B cell (primary cell): ENCODE measurements at regions not wholly inside any gene's neighbourhood (a gene's known extent, or its start where the extent isn't known, plus 50 kb on each side); places are given as distances from the start of the nearest gene placed in this dataset.

ENCODE experiments used
- ATAC-seq: fragments of 200-7000 bp; cut with Tn5 transposase; one replicate; pipeline ENCODE4 v1.10.0; 2021; ENCODE audit warnings: low read depth, mild to moderate bottlenecking, moderate number of reproducible peaks, moderate library complexity
- CTCF ChIA-PET: fragments of 350-600 bp; sonication (Branson Sonifier 250); formaldehyde crosslinking; loops from one replicate; lab custom pipeline; 2021; ENCODE audit warnings: antibody characterized with exemption, inconsistent platforms; lab: Charles Lee
- POLR2A ChIA-PET: fragments of 350-600 bp; sonication (Branson Sonifier 250); formaldehyde crosslinking; loops from one replicate; lab custom pipeline; 2021; ENCODE audit warnings: antibody characterized with exemption; lab: Charles Lee
- DNase-seq: peaks from one replicate; pipeline ENCODE4 v3.0.0; 2013
- H2AFZ ChIP-seq: 2 replicates; pipeline ENCODE4 v1.6.1; 2012; ENCODE audit warnings: mild to moderate bottlenecking, low read depth, low read length; ENCODE audit not compliant: insufficient read depth, poor library complexity, severe bottlenecking
- H3K27ac ChIP-seq, 2 donors: 1 replicate in 1 of 2; 2 replicates in 1 of 2; pipeline ENCODE4 v1.5.1; 2012 to 2013; ENCODE audit warnings: low read length in 2 of 2, mild to moderate bottlenecking in 2 of 2, moderate library complexity in 1 of 2
- H3K27me3 ChIP-seq, 4 experiments: fragments of 200-600 bp in 1 of 4; sonication (generic) in 1 of 4; replicated peaks in 1 of 4; 1 replicate in 2 of 4; 2 replicates in 2 of 4; pipeline versions ENCODE4 v1.6.1 to v1.7.0; 2013 to 2016; ENCODE audit warnings: low read length in 3 of 4, mild to moderate bottlenecking in 2 of 4, mixed read lengths in 1 of 4, moderate library complexity in 1 of 4; ENCODE audit not compliant: insufficient read depth in 4 of 4, control insufficient read depth in 3 of 4; ENCODE audit errors: control extremely low read depth in 1 of 4
- H3K36me3 ChIP-seq, 2 experiments: replicated peaks in 1 of 2; 1 replicate in 1 of 2; 2 replicates in 1 of 2; pipeline versions ENCODE4 v1.6.1 to v1.7.1; 2013; ENCODE audit warnings: low read length in 1 of 2; ENCODE audit not compliant: insufficient read depth in 2 of 2, control insufficient read depth in 1 of 2; ENCODE audit errors: control extremely low read depth in 1 of 2, extremely low read depth in 1 of 2
- H3K4me1 ChIP-seq, 2 donors: fragments of 200-600 bp in 1 of 2; sonication (generic) in 1 of 2; 1 replicate in 1 of 2; 2 replicates in 1 of 2; pipeline versions ENCODE4 v1.5.1 to v1.6.1; 2013 to 2017; ENCODE audit warnings: low read length in 2 of 2; ENCODE audit not compliant: control insufficient read depth in 2 of 2, insufficient read depth in 2 of 2
- H3K4me2 ChIP-seq: replicated peaks from 2 replicates; pipeline ENCODE3; 2012; ENCODE audit warnings: mild to moderate bottlenecking, low read depth, low read length; ENCODE audit not compliant: poor library complexity, severe bottlenecking
- H3K4me3 ChIP-seq, 5 experiments: fragments of 200-600 bp in 1 of 5; sonication (generic) in 1 of 5; 1 replicate in 3 of 5; 2 replicates in 2 of 5; pipeline versions ENCODE4 v1.5.1 to v1.7.0; 2011 to 2016; ENCODE audit warnings: low read length in 4 of 5, mild to moderate bottlenecking in 4 of 5, low read depth in 2 of 5, control low read depth in 1 of 5, moderate library complexity in 1 of 5; ENCODE audit not compliant: insufficient read depth in 1 of 5; ENCODE audit errors: control extremely low read depth in 1 of 5, extremely low read depth in 1 of 5
- H3K79me2 ChIP-seq: fragments of 200-600 bp; sonication (generic); one replicate; pipeline ENCODE4 v1.6.0; 2016; ENCODE audit warnings: low read length; ENCODE audit not compliant: control insufficient read depth, insufficient read depth
- H3K9ac ChIP-seq: fragments of 200-600 bp; sonication (generic); 2 replicates; pipeline ENCODE4 v1.6.1; 2017; ENCODE audit warnings: mild to moderate bottlenecking, low read length, moderate library complexity
- H3K9me3 ChIP-seq, 3 donors: one replicate each; pipeline versions ENCODE4 v1.6.1 to v1.7.1; 2013; ENCODE audit warnings: low read length in 2 of 3; ENCODE audit not compliant: control insufficient read depth in 2 of 3, insufficient read depth in 1 of 3; ENCODE audit errors: control extremely low read depth in 1 of 3
- H4K20me1 ChIP-seq: 2 replicates; pipeline ENCODE4 v1.6.0; 2012; ENCODE audit warnings: mild to moderate bottlenecking, low read length; ENCODE audit not compliant: insufficient read depth, control insufficient read depth, poor library complexity, severe bottlenecking
- H3K27ac Mint-ChIP-seq: one replicate; pipeline ENCODE4 v1.8.0; 2021; ENCODE audit warnings: mixed read lengths
- H3K27me3 Mint-ChIP-seq: one replicate; pipeline ENCODE4 v1.8.0; 2021; ENCODE audit warnings: mixed read lengths
- H3K4me1 Mint-ChIP-seq: one replicate; pipeline ENCODE4 v1.8.0; 2021; ENCODE audit warnings: mixed read lengths
- H3K4me3 Mint-ChIP-seq: one replicate; pipeline ENCODE4 v1.8.0; 2021; ENCODE audit warnings: mixed read lengths
- H3K9me3 Mint-ChIP-seq: one replicate; pipeline ENCODE4 v1.8.0; 2022; ENCODE audit warnings: mixed read lengths; ENCODE audit not compliant: insufficient read depth
- EZH2 ChIP-seq: IDR thresholded peaks from 2 replicates; pipeline ENCODE4 v1.6.1; 2012; ENCODE audit warnings: borderline replicate concordance, low read depth, mild to moderate bottlenecking, moderate library complexity, low read length; ENCODE audit not compliant: insufficient read depth, poor library complexity, severe bottlenecking
- WGBS: methylation state at CpG from one replicate; pipeline ENCODE4 v1.1.5; 2013; ENCODE audit warnings: missing lambda C conversion rate; ENCODE audit not compliant: insufficient coverage; 5-methylcytosine and 5-hydroxymethylcytosine counted together
- intact Hi-C: fragments of 100-400 bp; cut with micrococcal nuclease; formaldehyde crosslinking; loops from one replicate; pipeline ENCODE4 v1.10.0; 2022
- TF ChIP-seq, protein P1 (sequence below): fragments of 200-600 bp; IDR thresholded peaks from one replicate; pipeline ENCODE4 v1.8.0; 2022; ENCODE audit warnings: antibody characterized with exemption, mild to moderate bottlenecking

DNA sequence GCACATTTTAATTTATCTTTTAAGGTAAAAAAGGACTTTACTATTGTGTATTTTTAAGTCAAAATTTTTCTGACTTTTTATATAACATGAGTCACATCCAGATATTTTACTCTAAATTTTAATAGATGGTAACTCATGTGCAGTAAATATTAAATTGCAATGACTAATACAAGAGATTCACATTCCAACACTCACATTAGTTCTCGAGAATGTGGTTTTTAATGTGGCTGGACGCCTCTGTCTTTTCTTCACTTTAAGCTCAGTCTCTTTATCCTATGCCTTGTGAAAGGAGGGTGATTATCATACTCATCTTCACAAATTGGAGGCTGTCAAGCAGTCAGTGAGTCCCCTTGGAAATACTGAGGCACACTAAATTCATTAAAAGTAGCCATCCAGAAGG lies 315.6 kb downstream of the HS3ST3B1 start:
- intact Hi-C loops = no loop called here
- Histone ChIP-seq H2AFZ (no peak overlapping the region), H3K9ac (no peak overlapping the region), H3K36me3 (no peaks in the 10 kb centered on the region), H3K4me2 (no peak overlapping the region), H3K4me1 (no peaks in the 10 kb centered on the region), H3K27me3 (no peaks in the 10 kb centered on the region), H3K79me2 (no peaks in the 10 kb centered on the region), H3K4me3 (no peak overlapping the region), H3K27ac (no peak overlapping the region), H3K9me3 (no peaks in the 10 kb centered on the region), H4K20me1 (no peaks in the 10 kb centered on the region)
- Mint-ChIP-seq H3K27ac (no peak overlapping the region), H3K4me1 (no peaks in the 10 kb centered on the region), H3K27me3 (peaks cover 28% of the 10 kb centered on the region), H3K4me3 (no peak overlapping the region), H3K9me3 (peaks cover 2% of the 10 kb centered on the region)
- ATAC-seq (no peak), DNase-seq (no peak)
- WGBS = no CpG with 5 or more reads among the region's 2 CpGs
- ChIA-PET POLR2A (no interaction called here), CTCF (no interaction called here)
- no peak for TF ChIP-seq EZH2

DNA sequence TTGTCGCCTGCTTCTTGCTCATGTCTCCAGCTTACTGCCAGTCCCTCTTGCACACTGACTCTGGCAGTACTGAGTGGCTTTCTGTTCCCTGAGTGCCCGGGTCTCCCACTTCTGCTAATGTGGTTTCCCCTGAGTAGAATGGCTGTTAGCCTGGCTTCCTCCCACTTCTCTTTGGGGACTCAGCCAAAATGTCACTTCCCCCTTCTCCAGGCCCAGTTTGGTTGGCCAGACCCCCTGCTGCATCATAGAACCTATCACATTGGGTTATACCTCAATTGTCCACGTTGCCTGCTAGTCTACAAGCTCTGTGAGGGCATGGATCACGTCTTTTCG lies 304.4 kb downstream of the HS3ST3B1 start:
- H3K79me2 ChIP-seq = no peaks in the 10 kb centered on the region
- Mint-ChIP-seq H3K4me3 (peak overlapping the region; percentile 76), H3K27me3 (no peaks in the 10 kb centered on the region), H3K4me1 (peaks cover 18% of the 10 kb centered on the region), H3K27ac (peak overlapping the region; percentile 44), H3K9me3 (peaks cover 10% of the 10 kb centered on the region)
- WGBS = 0% methylated on average over 2 of the region's 5 CpGs
- DNase-seq = peak; percentile 61
- H3K4me3 ChIP-seq = peak overlapping the region in 4 of 5 experiments; percentile 7 to 43 (median 24)
- H3K27me3 ChIP-seq = no peaks in the 10 kb centered on the region
- H3K4me2 ChIP-seq = peak overlapping the region; percentile 63
- peak overlapping the region; percentile 9 to 28 for H3K27ac ChIP-seq
- H3K9me3 ChIP-seq = peaks cover 0 to 5% (median 3%) of the 10 kb centered on the region in 3 donors
- TF ChIP-seq, protein P1, sequence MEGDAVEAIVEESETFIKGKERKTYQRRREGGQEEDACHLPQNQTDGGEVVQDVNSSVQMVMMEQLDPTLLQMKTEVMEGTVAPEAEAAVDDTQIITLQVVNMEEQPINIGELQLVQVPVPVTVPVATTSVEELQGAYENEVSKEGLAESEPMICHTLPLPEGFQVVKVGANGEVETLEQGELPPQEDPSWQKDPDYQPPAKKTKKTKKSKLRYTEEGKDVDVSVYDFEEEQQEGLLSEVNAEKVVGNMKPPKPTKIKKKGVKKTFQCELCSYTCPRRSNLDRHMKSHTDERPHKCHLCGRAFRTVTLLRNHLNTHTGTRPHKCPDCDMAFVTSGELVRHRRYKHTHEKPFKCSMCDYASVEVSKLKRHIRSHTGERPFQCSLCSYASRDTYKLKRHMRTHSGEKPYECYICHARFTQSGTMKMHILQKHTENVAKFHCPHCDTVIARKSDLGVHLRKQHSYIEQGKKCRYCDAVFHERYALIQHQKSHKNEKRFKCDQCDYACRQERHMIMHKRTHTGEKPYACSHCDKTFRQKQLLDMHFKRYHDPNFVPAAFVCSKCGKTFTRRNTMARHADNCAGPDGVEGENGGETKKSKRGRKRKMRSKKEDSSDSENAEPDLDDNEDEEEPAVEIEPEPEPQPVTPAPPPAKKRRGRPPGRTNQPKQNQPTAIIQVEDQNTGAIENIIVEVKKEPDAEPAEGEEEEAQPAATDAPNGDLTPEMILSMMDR = no peak
- no peak for TF ChIP-seq EZH2
- CTCF ChIA-PET = interaction anchor here (1.5 kb wide), 1 partner anchor 303 kb away, joined by 5 read pairs; no protein-coding TSS in a partner anchor
- H3K9ac ChIP-seq = peak overlapping the region; percentile 33
- H3K36me3 ChIP-seq = no peaks in the 10 kb centered on the region
- intact Hi-C loops = loop anchor here (5.0 kb wide), 1 partner anchor 248 kb away; no protein-coding TSS in a partner anchor
- peak overlapping the region; percentile 58 for H2AFZ ChIP-seq
- no peaks in the 10 kb centered on the region for H4K20me1 ChIP-seq
- POLR2A ChIA-PET = no interaction called here
- H3K4me1 ChIP-seq = peaks cover 13 to 15% of the 10 kb centered on the region in 2 donors
- peak; percentile 68 for ATAC-seq
